Endothelial cell of umbilical vein (primary cell): ENCODE measurements at regions not wholly inside any gene's neighbourhood (a gene's known extent, or its start where the extent isn't known, plus 50 kb on each side); places are given as distances from the start of the nearest gene placed in this dataset.
"Not testable (repeated sequence)": the region's sequence is repeated elsewhere in the genome, so short reads cannot be mapped to it uniquely, and the experiment has no call there.

Experiments used
- BruUV-seq: library from RNA; stranded (reverse); fragments of 400-500 nt; replicated peaks from 2 replicates; lab custom pipeline; 2021; lab: Mats Ljungman, UMichigan
- CTCF ChIA-PET: fragments of 300-600, 350-600 bp; sonication (Branson Sonifier 250); formaldehyde crosslinking; loops from one replicate; lab custom pipeline; 2021; ENCODE audit warnings: antibody characterized with exemption, inconsistent platforms; lab: Charles Lee
- POLR2A ChIA-PET: fragments of 300-600, 350-600 bp; sonication (Branson Sonifier 250); formaldehyde crosslinking; loops from one replicate; lab custom pipeline; 2021; ENCODE audit warnings: antibody characterized with exemption, inconsistent platforms; lab: Charles Lee
- DNase-seq: peaks from one replicate; pipeline ENCODE4 v3.0.0-alpha.2; 2011; ENCODE audit warnings: low read depth, low spot score
- FAIRE-seq: peaks from 2 replicates; lab custom pipeline; 2011; peaks lifted over from hg19 to GRCh38; lab: Jason Lieb, UNC
- H2AFZ ChIP-seq: 2 replicates; pipeline ENCODE4 v1.6.0; 2012; ENCODE audit warnings: low read depth, low read length, control low read depth, inconsistent platforms
- H3K27ac ChIP-seq: 2 replicates; pipeline ENCODE4 v1.5.1; 2011; ENCODE audit warnings: low read depth, mild to moderate bottlenecking, control low read depth, low read length, moderate library complexity; ENCODE audit not compliant: insufficient read depth
- H3K27me3 ChIP-seq, 2 experiments: 2 replicates each; pipeline versions ENCODE4 v1.6.0 to v1.6.1; 2011; ENCODE audit warnings: low read length in 2 of 2, mixed read lengths in 1 of 2; ENCODE audit not compliant: control insufficient read depth in 2 of 2, insufficient read depth in 2 of 2
- H3K36me3 ChIP-seq, 2 experiments: 2 replicates in 1 of 2; 3 replicates in 1 of 2; pipeline ENCODE4 v1.5.1; 2011; ENCODE audit warnings: low read length in 2 of 2, mild to moderate bottlenecking in 1 of 2, moderate library complexity in 1 of 2; ENCODE audit not compliant: control insufficient read depth in 2 of 2, insufficient read depth in 2 of 2; ENCODE audit errors: extremely low read depth in 1 of 2
- H3K4me1 ChIP-seq: 3 replicates; pipeline ENCODE4 v1.5.1; 2011; ENCODE audit warnings: mild to moderate bottlenecking, low read length; ENCODE audit not compliant: control insufficient read depth, insufficient read depth; ENCODE audit errors: extremely low read depth
- H3K4me2 ChIP-seq: 2 replicates; pipeline ENCODE4 v1.6.1; 2011; ENCODE audit warnings: low read length, control low read depth, mixed read lengths; ENCODE audit not compliant: insufficient read depth
- H3K4me3 ChIP-seq, 3 experiments: fragments of 200-600 bp in 1 of 3; sonication (generic), shearing (Covaris generic) in 1 of 3; replicated peaks in 1 of 3; 2 replicates each; pipeline ENCODE4 v1.5.1; 2011 to 2016; ENCODE audit warnings: control low read depth in 3 of 3, low read length in 3 of 3, mild to moderate bottlenecking in 2 of 3, inconsistent platforms in 1 of 3, low read depth in 1 of 3, moderate library complexity in 1 of 3; ENCODE audit not compliant: insufficient read depth in 1 of 3
- H3K79me2 ChIP-seq: 2 replicates; pipeline ENCODE4 v1.6.0; 2012; ENCODE audit warnings: low read length, inconsistent platforms; ENCODE audit not compliant: control insufficient read depth, insufficient read depth
- H3K9ac ChIP-seq: replicated peaks from 2 replicates; pipeline ENCODE3; 2011; ENCODE audit warnings: low read length, control low read depth; ENCODE audit not compliant: insufficient read depth; ENCODE audit errors: extremely low read depth
- H3K9me1 ChIP-seq: replicated peaks from 3 replicates; pipeline ENCODE4 v1.6.0; 2011; ENCODE audit warnings: mild to moderate bottlenecking, low read length; ENCODE audit not compliant: control insufficient read depth, insufficient read depth; ENCODE audit errors: extremely low read depth
- H3K9me3 ChIP-seq: replicated peaks from 2 replicates; pipeline ENCODE4 v1.5.1; 2012; ENCODE audit warnings: low read length, inconsistent platforms; ENCODE audit not compliant: control insufficient read depth, insufficient read depth
- H4K20me1 ChIP-seq: replicated peaks from 2 replicates; pipeline ENCODE3; 2011; ENCODE audit warnings: mild to moderate bottlenecking, low read length; ENCODE audit not compliant: control insufficient read depth, insufficient read depth; ENCODE audit errors: extremely low read depth
- EZH2 ChIP-seq: IDR thresholded peaks from 2 replicates; pipeline ENCODE4 v1.6.1; 2012; ENCODE audit warnings: borderline replicate concordance, low read depth, mild to moderate bottlenecking, moderate library complexity, low read length, inconsistent platforms; ENCODE audit not compliant: severe bottlenecking
- GATA2 ChIP-seq: IDR thresholded peaks from 2 replicates; pipeline ENCODE4 v1.7.0; 2011; ENCODE audit warnings: low read depth, mild to moderate bottlenecking, moderate library complexity, mixed read lengths, low read length; ENCODE audit not compliant: insufficient read length, insufficient read depth
- MAX ChIP-seq: IDR thresholded peaks from 2 replicates; pipeline ENCODE4 v1.6.1; 2011; ENCODE audit not compliant: insufficient read depth, insufficient read length
- POLR2A ChIP-seq: IDR thresholded peaks from 2 replicates; pipeline ENCODE4 v1.6.1; 2012; ENCODE audit warnings: low read depth, mild to moderate bottlenecking, control low read depth, low read length
- POLR2AphosphoS5 ChIP-seq: IDR thresholded peaks from 2 replicates; pipeline ENCODE4 v1.6.1; 2012; ENCODE audit warnings: low read depth, mild to moderate bottlenecking, control low read depth, low read length, moderate library complexity; ENCODE audit not compliant: insufficient read depth
- dilution Hi-C: fragments of 300-500 bp; cut with MboI; formaldehyde crosslinking; loops from one replicate; pipeline ENCODE4 v1.15.0; 2019; ENCODE audit warnings: low sequenced_read_pairs; ENCODE audit not compliant: extremely low pct_ligation_motif_present
- intact Hi-C: fragments of 100-400 bp; cut with micrococcal nuclease; formaldehyde crosslinking; loops from one replicate; pipeline ENCODE4 v1.10.0; 2022
- TF ChIP-seq, protein P1 (sequence below), 2 donors: IDR thresholded peaks; 1 replicate in 1 of 2; 2 replicates in 1 of 2; pipeline ENCODE4 v1.5.1; 2011; ENCODE audit warnings: low read length in 2 of 2, mild to moderate bottlenecking in 2 of 2, moderate library complexity in 2 of 2, control low read depth in 1 of 2, inconsistent platforms in 1 of 2, low read depth in 1 of 2; ENCODE audit not compliant: insufficient read depth in 1 of 2; ENCODE audit errors: extremely low read depth in 1 of 2

GRCh38 chr2:16389611-16390010 is 276.0 kb downstream of the CYRIA start:
- BruUV-seq: no TSS peak
- FAIRE-seq: no peak
- TF ChIP-seq POLR2AphosphoS5 (no peak), EZH2 (no peak), POLR2A (no peak), GATA2 (no peak), MAX (no peak)
- TF ChIP-seq, protein P1, sequence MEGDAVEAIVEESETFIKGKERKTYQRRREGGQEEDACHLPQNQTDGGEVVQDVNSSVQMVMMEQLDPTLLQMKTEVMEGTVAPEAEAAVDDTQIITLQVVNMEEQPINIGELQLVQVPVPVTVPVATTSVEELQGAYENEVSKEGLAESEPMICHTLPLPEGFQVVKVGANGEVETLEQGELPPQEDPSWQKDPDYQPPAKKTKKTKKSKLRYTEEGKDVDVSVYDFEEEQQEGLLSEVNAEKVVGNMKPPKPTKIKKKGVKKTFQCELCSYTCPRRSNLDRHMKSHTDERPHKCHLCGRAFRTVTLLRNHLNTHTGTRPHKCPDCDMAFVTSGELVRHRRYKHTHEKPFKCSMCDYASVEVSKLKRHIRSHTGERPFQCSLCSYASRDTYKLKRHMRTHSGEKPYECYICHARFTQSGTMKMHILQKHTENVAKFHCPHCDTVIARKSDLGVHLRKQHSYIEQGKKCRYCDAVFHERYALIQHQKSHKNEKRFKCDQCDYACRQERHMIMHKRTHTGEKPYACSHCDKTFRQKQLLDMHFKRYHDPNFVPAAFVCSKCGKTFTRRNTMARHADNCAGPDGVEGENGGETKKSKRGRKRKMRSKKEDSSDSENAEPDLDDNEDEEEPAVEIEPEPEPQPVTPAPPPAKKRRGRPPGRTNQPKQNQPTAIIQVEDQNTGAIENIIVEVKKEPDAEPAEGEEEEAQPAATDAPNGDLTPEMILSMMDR (IDR thresholded peaks at IDR 0.05; ENCODE audit: extremely low read depth in 1 of 2, insufficient read depth in 1 of 2, low read depth in 1 of 2, low read length in 2 of 2): no peak
- intact Hi-C loops (no loop called here), dilution Hi-C loops (no loop called here)
- H4K20me1 ChIP-seq: no peaks in the 10 kb centered on the region
- H3K4me1 ChIP-seq: no peaks in the 10 kb centered on the region
- H2AFZ ChIP-seq: no peak overlapping the region
- no peaks in the 10 kb centered on the region for H3K9me1 ChIP-seq
- H3K36me3 ChIP-seq: no peaks in the 10 kb centered on the region
- H3K27me3 ChIP-seq: no peaks in the 10 kb centered on the region
- no peak for DNase-seq
- CTCF ChIA-PET: no interaction called here
- POLR2A ChIA-PET: no interaction called here
- peaks cover 2% of the 10 kb centered on the region for H3K9me3 ChIP-seq
- H3K4me2 ChIP-seq: no peak overlapping the region
- no peak overlapping the region for H3K9ac ChIP-seq
- H3K4me3 ChIP-seq: no peak overlapping the region
- no peak overlapping the region for H3K27ac ChIP-seq
- H3K79me2 ChIP-seq: no peaks in the 10 kb centered on the region

GRCh38 chr2:16388199-16388830 is 277.3 kb downstream of the CYRIA start:
- H3K79me2 ChIP-seq, DNase-seq, H3K4me3 ChIP-seq, H3K36me3 ChIP-seq, H3K9me1 ChIP-seq, H3K4me2 ChIP-seq, H4K20me1 ChIP-seq, intact Hi-C loops, H3K27ac ChIP-seq, H3K27me3 ChIP-seq, H3K9me3 ChIP-seq, BruUV-seq, CTCF ChIA-PET, H3K4me1 ChIP-seq, dilution Hi-C loops, H3K9ac ChIP-seq, POLR2A ChIA-PET, H2AFZ ChIP-seq, FAIRE-seq: not testable (repeated sequence)
